AG20443 (cell line): ENCODE measurements at regions not wholly inside any gene's neighbourhood (a gene's known extent, or its start where the extent isn't known, plus 50 kb on each side); places are given as distances from the start of the nearest gene placed in this dataset.

ENCODE experiments used
- DNase-seq: peaks from one replicate; pipeline ENCODE4 v3.0.0; 2012; ENCODE audit warnings: low spot score, mixed read lengths

DNA sequence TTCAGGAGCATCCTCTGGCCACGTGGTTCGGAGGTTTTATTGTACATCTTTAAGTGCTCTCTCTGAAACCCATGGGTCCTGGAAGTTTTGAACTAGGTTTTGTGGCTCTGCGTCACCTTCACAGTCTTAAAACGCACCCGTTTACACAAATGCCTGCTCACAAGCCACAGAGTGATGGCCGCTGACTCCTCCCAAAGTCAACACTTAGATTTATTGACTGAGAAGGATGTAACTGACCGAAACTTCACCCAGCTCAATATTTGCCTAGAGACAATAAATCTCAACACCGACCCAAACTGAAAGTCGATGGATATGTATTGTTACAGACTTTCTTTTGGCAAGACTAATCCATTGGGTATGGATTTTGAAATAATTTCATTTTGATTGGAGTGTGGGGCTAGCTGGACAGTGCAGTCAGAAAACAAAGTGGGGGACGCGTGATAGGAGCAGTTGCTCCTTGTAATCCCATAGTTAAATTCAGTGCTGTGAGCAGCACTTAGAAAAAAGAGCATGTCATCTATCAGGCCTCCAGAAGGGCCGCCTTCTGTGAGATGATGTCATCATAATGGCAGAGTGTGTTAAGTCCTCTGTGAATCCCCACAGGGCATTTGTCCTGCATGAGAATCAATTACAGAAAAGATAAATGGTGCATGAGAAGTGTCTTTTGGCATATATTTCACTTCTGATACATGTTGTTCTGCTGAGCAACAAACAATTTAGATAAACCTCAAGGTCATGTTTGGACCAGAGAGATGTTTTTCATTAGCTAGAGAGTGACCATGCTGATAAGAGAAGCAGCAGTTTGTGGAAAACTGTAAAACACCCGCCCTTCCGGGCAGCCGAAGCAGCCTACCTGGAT lies 183.7 kb downstream of the INO80D start:
- peak; percentile 38 for DNase-seq

DNA sequence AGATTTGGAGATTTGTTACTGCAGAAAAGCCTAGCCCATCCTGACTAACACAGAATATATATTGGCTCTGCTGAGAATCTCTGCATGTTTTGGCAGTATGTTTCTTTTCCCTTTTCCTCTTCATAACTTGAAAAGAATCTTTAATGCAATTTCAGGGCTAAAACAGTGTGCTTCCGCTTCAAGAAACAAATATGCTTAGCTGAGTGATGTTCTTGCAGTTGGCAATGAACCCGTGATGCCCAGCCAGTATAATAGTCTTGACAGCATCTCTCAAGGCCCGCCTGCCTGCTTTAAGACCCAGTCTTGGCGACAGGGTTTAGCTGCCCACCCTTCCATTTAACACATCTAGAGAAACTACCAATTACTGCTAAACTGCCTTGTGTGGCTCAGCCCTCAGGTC lies 184.5 kb downstream of the INO80D start:
- no peak for DNase-seq

DNA sequence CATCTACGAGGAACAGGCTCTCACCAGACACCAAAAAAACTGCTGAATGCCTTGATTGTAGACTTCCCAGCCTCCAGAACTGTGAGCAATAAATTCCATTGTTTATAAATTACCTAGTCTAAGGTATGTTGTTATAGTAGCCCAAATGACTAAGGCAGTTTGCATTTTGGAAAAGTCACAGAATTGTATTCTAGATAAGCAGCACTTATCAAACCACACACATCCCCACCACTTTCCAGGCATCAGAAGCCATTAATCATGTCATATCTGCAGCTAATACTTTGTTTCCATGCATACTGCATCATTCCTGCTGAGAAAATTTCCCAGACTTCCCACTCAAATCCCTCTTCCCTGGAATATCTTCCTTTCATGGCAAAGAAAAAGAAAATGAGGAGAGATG lies 187.2 kb downstream of the INO80D start:
- no peak for DNase-seq

DNA sequence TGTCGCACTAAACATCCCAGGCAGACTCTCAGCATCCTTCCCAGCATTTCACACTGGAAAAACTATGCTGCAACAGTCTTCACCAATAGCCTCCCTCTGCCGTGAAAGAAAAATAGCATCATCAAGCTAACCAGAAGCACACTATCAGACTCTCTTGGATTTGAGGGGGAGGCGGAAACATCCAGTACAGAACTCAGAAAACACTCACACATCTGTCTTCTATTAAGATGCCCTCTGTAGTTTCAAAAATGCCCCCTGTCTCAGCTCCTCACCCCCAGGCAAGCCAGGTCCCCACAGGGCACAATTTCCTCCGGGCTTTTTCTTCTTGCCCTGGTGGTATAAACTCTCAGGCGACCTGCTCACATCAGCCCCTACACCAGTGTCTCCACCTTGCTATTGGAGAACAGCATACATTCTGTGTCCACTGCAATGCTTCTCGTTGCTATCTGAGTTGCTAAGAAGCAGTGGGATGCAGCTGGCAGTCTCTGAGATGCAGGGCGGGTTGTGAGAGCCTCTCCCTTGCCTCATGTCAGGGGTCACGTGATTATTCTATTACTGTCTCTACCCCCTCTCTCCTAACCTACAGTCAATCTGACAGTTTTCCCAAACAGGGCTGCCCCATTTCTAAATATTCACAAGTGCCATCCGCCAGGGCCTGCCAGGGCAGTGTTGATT lies 189.9 kb downstream of the INO80D start:
- DNase-seq, result no peak

DNA sequence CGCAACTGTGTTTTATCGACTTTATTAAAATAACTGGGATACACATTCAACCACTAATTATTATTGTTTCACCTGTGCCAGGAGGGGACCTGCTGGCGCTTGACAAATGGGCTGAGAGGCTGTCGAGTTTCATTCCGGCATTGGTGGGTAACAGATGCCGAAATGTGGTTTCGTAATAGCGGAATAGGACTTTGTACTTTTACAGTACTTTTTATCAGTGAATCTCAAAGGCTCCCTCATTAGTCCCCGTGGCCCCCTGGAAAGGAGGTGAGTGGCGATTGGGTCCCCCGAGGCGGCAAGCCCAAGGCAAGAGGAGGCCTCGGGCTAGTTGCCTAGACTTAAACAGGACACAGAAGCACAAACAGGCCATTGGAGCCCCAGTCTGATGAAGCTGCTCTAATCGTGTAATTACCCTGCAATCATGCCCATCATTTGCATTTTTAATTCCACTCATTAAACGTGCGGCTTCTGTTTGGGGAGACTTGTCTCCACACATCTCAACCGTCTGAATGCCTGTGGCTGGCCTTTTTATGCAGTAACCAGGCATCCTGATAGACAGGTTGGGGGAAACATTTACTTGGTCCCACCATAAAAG lies 193.2 kb downstream of the INO80D start:
- DNase-seq, result no peak

DNA sequence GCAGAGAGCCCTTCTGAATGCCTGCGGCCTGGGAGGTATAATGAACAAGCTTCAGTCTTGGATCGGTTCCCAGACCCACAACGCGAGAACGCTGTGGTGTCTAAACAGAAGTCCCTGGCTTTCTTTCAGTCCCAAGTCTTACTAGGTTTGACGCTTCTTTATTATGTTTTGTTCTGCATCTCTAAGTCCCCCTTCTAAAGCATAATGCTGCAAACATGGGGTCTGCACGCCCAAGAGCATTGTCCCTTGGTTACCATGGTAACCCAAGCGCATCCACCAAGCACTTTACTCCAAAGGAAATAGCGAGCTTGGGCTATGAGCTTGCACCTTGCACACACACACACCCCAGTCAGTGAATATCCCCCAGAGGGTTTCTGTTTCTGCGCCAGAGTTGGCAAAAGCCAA lies 193.7 kb downstream of the INO80D start:
- DNase-seq, result no peak

DNA sequence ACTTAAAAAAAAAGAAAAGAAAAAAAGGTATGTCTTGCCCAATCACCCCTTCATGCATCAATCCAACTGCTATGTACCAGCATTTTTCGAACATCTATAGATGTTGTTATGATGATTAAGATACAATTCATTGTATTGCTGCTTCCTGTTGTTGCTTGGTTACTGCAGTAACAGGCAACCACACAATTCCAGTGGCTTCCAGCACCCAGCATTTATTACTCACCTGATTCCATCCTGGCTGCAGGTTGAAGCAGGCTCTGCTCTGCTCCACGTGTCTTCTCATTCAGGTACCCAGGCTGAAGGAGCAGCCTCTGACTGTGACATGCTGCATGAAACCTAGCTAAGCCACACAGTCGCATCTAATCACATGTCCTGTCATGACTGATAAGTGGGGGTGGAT lies 196.9 kb downstream of the INO80D start:
- no peak for DNase-seq

DNA sequence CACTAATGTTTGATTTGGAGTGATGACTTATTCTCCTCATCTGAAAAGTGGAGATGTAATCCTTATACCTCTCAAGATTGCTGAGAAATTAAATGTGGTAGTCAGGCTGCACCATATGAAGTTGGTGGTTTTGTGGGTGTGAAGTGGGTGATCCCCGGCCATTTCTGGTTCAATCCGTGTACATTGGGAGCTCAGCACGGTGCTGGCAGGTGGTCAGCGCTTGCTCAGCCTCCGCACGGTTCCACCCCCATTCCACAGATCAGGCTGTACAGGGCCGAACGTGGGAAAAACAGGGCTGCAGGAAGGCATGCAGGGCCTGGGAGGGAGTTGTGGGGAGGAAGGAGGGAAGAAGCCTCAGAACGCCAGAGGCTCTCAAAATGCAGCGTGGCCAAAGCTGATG lies 198.3 kb downstream of the INO80D start:
- no peak for DNase-seq

DNA sequence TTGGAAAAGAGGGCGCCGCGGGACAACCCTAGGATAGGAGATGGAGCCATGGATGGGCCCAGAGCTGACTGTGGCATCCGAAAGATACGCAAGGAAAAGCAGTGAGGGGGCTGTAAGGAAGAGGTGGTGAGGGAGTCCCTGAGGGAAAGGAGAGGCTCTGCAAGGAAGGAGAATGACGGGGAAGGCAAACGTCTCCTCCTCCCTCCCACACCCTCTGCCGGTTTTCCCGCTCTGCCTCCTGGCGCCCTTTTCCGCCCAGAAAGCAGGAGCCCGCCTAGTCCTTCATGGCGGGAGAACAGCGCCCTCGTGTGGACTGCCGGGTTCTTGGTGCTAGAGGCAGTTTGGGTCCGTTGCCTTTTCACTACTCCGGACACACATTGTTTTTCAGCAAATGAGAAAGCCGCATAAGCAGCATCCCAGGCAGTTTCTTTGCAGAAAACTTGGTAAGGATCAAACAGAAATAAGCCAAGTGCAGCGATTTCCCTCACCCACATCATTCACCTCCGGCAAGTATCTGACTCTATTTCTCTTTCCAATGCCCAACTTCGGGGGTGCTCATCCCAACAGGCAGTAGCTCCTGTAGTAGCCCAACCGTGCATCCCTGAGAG lies 200.4 kb downstream of the INO80D start:
- peak; percentile 92 for DNase-seq

DNA sequence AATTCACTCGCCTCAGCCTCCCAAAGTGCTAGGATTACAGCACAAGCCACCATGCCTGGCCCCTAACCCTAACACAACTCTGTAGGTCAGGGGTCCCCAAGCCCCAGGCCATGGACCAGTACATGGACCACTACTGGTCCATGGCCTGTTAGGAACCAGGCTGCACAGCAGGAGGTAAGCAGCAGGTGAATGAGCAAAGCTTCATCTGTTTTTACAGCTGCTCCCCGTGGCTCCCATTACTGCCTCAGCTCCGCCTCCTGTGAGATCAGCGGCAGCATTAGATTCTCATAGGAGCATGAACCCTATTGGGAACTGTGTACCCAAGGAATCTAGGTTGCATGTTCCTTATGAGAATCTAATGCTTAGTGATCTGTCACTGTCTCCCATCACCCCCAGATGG lies 201.7 kb downstream of the NRP2 start:
- no peak for DNase-seq

DNA sequence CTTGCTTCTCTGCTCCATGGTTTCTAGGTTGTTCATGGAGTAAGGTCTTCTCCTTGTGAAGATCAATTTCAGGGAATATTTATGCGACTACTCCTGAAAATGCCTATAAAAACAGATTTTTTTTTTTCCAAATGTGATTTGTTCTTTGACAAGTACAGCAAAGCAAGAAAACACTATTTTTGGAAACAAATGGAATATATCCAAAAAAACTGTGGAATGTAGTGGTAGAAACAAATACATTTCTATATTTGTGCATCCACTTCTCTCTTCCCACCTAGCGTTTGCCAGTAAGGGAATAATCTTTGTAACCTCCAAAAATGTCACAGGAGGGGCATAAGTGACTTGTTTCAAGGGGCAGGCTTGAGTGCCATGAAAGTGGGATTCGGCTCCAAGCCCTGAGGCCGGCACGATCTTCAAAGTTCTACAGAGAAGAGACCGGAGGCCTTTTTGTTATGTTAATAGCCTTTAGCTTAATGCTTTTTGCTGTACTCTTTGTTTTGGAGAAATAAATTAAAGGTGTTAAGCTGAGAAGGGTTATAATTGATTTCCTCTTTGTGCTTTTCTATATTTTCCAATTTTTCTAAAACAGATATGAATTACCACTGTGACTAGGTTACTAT lies 200.6 kb downstream of the NRP2 start:
- no peak for DNase-seq

DNA sequence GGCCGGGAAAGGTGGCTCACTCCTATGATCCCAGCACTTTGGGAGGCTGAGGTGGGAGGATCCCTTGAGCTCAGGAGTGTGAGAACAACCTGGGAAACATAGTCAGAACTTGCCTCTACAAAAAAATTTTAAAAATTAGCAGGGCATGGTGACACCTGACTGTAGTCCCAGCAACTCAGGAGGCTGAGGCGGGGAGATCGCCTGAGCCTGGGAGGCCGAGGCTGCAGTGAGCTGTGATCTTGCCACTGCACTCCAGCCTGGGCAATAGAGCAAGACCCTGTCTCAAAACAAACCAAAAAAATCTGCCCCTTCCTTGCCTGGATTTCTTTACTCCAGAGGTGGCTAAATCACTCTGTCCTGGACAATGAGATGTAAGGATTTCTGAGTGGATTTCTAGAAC lies 197.7 kb downstream of the NRP2 start:
- no peak for DNase-seq

DNA sequence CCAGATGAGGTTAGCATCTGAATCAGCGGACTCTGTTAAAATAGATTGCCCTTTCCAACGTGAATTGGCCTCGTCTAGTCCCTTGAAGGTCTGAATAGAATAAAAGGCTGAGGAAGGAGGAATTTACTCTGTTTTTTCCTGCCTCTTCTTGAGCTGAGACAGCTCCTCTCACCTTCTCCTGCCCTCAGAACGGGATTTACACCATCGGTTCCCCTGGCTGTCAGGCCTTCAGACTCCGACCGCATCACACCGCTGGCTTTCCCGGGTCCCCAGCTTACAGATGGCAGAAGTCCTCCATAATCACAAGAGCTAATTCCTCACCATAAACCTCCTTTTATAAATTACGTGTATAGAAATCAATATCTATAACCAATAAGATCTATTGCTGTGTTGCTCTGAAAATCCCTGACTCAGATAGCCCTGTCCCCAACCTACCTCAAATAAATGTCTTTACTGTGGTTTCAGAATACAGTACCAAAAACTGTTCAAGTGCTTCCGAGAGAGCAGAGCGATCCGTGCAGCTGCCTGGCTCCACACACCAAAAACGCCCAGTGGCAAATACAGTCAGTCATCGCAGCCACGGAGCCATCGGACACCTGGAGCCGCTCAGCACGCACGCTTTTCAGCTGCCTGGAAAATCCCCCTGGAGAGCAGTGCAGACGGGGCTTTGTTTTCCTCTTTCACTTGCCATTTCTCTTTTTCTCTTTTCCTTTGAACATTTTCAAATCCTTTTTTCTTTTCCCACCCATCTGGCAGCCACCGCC lies 196.9 kb downstream of the NRP2 start:
- DNase-seq, result no peak

DNA sequence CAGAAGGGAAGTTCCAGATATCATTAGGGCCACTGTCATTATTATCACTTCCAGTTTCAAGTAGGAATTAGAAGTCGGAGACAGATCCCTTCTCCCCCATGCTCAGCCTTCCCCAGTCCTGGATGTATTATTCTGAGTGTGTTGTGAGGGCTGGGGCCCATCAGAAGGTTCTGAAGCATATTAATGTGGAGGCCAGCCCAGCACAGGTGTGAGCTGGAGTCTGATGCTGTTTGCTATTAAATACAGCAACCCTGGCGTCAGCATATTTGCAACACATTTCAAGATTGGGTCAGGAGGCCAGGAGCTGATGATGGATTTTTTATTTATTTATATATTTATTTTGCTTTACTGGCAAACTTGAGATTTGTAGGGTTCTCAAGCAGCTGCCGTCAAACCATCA lies 195.2 kb downstream of the NRP2 start:
- DNase-seq, result no peak

DNA sequence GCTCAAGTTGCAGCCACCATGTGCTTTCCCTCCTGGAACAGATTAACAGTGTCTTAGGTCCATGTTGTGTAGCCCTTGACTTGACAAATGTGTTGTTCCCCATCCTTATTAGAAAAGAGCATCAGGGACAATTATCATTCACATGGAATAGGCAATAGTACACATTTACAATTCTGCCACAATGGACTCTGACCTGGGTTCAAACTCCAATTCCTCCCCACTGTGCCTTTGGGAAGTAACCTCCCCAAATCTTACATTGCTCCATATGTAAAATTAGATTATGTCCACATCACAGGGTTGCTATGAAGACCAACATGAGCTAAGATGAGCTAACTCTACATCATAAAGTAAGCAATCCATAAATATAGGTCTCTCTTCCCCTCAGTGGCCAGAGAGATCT lies 193.8 kb downstream of the NRP2 start:
- no peak for DNase-seq

DNA sequence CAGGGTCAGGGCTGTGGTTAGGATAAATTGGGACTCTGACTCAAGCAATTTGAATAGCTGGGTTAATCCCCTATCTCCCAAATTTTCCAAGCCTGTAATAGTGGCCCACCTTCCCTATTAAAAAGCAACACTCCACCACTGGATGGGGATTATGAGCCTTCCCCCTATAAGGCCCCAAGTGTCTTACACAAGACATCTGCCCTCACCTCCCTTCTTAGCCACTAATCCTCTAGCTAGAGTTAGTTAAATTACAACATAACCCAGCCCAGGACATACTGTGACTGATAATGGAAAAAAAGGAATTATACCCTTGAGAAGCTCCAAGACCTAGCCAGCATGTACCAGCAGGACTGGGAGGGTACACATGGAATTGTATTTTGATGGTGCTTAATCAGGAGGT lies 190.4 kb downstream of the NRP2 start:
- DNase-seq, result no peak

DNA sequence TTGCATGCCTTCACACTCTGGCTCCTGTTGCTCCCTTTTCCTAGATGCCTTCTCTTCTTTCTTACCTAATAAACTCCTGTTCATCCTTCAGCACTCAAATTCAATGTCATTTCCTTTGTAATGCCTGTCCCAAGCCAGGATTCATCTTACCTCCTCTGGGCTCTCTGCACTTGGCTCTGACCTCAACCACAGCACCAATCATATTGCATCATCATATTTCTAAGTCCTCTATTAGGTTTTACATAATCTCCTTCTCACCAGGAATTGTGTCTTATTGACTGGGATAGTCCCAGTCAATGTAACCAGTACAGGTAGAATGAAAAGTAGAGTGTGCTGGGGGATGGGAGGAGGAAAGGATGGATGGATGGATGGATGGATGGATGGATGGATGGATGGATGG lies 187.1 kb downstream of the NRP2 start:
- no peak for DNase-seq

DNA sequence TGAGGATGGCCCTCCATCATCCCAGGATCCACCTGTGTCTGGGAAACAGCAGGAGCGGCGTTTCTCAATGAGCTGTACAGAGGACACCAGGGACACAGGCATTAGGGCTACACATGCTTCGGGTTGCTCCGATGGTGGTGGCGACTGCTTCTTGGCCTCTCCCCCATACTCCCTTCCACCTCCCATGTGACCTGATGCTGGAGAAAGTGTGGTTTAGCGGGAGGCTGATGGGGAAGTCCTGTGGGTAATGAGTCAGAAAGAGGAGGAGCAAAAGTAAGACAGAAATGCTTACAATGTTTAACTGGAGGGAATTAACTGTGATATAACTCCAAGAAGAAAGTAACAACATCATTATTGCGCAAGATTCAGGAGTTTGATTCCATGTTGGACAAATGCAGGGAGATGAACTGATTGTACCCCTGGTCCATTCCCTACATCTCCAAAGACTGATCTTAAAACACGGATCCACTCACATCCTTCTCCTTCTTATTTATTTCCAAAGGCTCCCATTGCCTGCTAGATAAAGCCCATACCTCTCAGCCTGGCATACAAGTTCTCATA lies 186.6 kb downstream of the NRP2 start:
- DNase-seq, result peak; percentile 37

DNA sequence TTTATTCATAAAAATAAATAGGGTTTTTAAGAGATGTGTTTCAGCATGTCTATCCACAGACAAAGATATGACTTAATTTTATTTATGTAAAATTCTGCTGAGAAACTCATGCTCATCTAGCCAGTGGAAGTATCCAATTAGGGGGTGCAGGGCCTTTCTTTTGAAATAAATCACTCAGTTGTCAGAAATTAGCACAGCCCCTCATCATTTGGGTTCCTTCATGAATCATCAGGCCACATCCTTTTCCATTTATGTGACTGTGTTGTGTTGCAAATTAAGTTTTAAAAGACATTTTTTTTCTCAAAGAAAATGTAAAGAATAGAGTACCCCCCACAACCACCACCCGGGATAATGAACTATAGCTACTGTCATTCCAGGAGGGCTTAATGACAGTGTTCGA lies 185.8 kb downstream of the NRP2 start:
- no peak for DNase-seq

DNA sequence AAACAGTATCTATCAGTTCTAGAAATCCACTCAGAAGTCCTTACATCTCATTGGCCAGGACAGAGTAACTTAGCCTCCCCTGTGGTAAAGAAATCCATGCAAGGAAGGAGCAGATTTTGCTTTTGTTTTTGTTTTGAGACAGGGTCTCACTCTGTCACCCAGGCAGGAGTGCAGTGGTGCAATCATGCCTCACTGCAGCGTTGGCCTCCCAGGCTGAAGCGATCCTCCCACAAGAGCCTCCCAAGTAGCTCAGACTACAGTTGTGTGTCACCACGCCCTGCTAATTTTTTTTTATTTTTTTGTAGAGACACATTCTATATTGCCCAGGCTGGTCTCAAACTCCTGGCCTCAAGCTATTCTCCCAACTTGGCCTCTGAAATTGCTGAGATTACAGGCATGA lies 185.1 kb downstream of the NRP2 start:
- DNase-seq, result no peak

DNA sequence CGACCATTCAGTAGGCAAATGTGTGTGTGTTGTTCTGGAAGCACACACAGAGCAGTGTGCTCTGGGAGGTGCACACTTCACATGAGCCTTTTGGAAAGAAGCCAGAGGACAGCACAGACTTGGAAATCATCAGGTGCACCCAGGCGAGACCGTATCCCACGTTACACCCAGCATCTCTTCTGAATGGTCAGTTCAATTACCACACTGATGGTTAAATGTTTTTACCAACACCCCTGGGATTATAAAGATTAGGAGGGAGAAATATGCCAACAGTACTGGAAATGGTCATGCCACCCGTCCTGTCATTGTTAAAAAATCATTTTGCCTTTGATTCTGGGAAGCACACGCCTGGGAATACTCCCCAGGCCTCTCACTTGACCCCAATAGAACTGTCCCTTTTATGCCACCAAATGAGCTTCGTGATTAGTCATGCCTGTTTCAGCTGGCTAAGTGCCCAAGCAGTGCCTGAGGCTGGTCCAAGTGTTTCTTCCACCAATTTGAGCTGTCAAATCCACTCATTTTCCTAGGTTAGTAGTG lies 183.7 kb downstream of the NRP2 start:
- peak; percentile 21 for DNase-seq
